SU-DHL-6 (cell line): ENCODE measurements at regions not wholly inside any gene's neighbourhood (a gene's known extent, or its start where the extent isn't known, plus 50 kb on each side); places are given as distances from the start of the nearest gene placed in this dataset.

Experiments
- EZH2phosphoT487 ChIP-seq: fragments of 200-600 bp; sonication (generic), shearing (Covaris generic); conservative IDR thresholded peaks from 2 replicates; pipeline ENCODE4 v1.6.1; 2018; ENCODE audit warnings: mild to moderate bottlenecking, antibody characterized with exemption, low read length, moderate library complexity, mixed read lengths
- TF ChIP-seq, protein P1 (sequence below): fragments of 200-600 bp; sonication (generic); IDR thresholded peaks from one replicate; pipeline ENCODE4 v1.5.1; 2017; ENCODE audit warnings: antibody characterized with exemption, mild to moderate bottlenecking, low read length, moderate library complexity; ENCODE audit not compliant: insufficient read depth, poor library complexity, severe bottlenecking

DNA sequence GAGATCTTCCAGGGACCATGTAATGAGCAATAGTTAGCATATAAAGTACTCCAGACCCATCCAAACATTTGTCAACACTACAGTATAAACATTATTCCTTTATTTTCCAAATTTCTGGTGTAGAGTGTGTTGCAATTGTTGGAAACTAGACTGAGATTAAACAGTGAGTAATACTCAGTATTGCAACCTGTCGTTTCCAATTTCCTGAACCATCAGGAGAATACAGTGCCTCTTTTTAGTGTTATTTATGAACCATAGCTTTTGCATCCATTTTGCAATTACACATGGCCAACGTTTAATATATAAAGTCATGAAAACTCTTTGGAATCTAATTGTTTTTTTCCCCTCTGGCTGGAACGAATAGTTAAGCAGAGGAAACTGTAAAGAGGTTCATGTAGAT lies 58.3 kb upstream of the DHRSX start:
- TF ChIP-seq, protein P1, sequence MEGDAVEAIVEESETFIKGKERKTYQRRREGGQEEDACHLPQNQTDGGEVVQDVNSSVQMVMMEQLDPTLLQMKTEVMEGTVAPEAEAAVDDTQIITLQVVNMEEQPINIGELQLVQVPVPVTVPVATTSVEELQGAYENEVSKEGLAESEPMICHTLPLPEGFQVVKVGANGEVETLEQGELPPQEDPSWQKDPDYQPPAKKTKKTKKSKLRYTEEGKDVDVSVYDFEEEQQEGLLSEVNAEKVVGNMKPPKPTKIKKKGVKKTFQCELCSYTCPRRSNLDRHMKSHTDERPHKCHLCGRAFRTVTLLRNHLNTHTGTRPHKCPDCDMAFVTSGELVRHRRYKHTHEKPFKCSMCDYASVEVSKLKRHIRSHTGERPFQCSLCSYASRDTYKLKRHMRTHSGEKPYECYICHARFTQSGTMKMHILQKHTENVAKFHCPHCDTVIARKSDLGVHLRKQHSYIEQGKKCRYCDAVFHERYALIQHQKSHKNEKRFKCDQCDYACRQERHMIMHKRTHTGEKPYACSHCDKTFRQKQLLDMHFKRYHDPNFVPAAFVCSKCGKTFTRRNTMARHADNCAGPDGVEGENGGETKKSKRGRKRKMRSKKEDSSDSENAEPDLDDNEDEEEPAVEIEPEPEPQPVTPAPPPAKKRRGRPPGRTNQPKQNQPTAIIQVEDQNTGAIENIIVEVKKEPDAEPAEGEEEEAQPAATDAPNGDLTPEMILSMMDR, result no peak
- no peak for TF ChIP-seq EZH2phosphoT487
